ENCODE measurements at regions not wholly inside any gene's neighbourhood (a gene's known extent, or its start where the extent isn't known, plus 50 kb on each side); places are given as distances from the start of the nearest gene placed in this dataset.
A peak's percentile ranks its signal among the peaks of the same experiment; 100 is the strongest.

DNA sequence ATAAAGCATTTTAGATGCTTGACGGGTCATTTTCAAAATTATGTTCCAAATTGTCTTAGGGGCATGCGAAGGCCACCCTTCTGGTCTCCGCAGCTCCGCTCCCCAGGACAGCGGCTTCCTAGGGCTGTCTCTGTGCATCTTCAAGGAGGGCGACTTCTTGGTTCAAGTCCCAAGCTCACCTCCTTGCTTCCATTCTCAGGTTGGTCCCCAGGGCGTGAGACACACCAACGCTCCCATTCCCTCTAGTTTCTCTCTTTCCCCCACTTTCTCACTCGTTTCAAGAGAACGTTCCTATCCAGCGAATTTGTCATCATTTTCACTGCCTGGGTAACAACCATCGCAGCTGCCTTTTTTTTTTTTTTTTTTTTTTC lies 109.4 kb upstream of the CCND2 start:
- Histone ChIP-seq H3K27me3 (ENCODE audit: control insufficient read depth, insufficient read depth, low read length) (no peaks in the 10 kb centered on the region), H3K9me3 (ENCODE audit: control insufficient read depth, low read length) (no peaks in the 10 kb centered on the region), H3K79me2 (no peaks in the 10 kb centered on the region), H2AFZ (no peak overlapping the region), H3K4me2 (ENCODE audit: low read length) (peak overlapping the region; percentile 95), H3K36me3 (ENCODE audit: control insufficient read depth, insufficient read depth, low read length) (no peaks in the 10 kb centered on the region), H3K9ac (no peak overlapping the region), H3K27ac (no peak overlapping the region), H3K4me1 (no peaks in the 10 kb centered on the region), H3K4me3 (ENCODE audit: low read depth, low read length) (peak overlapping the region; percentile 51)
- TF ChIP-seq, protein P1, sequence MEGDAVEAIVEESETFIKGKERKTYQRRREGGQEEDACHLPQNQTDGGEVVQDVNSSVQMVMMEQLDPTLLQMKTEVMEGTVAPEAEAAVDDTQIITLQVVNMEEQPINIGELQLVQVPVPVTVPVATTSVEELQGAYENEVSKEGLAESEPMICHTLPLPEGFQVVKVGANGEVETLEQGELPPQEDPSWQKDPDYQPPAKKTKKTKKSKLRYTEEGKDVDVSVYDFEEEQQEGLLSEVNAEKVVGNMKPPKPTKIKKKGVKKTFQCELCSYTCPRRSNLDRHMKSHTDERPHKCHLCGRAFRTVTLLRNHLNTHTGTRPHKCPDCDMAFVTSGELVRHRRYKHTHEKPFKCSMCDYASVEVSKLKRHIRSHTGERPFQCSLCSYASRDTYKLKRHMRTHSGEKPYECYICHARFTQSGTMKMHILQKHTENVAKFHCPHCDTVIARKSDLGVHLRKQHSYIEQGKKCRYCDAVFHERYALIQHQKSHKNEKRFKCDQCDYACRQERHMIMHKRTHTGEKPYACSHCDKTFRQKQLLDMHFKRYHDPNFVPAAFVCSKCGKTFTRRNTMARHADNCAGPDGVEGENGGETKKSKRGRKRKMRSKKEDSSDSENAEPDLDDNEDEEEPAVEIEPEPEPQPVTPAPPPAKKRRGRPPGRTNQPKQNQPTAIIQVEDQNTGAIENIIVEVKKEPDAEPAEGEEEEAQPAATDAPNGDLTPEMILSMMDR (IDR thresholded peaks at IDR 0.05): no peak

DNA sequence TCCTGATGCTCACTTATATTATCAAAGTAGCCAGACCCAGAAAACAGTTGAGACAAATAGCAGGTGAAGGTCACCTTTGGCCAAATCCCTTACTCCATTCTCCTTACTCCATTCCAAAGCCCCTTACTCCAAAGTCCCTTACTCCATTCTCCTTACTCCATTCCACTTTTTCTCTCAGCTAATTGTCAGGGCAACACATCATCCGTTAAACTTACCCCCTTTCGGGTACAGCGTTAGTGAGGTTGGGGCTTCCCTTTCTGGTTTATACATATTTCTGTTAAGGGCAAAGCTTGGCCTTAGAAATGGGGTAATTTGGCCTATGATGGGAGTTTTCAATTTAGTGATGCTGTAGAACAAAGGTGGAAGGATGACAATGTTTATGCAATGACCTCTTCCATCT lies 111.8 kb upstream of the CCND2 start:
- H3K4me2 ChIP-seq (ENCODE audit: low read length): no peak overlapping the region
- H2AFZ ChIP-seq: no peak overlapping the region
- H3K79me2 ChIP-seq: no peaks in the 10 kb centered on the region
- no peaks in the 10 kb centered on the region for H3K9me3 ChIP-seq (ENCODE audit: control insufficient read depth, low read length)
- H3K4me1 ChIP-seq: no peaks in the 10 kb centered on the region
- H3K27ac ChIP-seq: no peak overlapping the region
- H3K36me3 ChIP-seq (ENCODE audit: control insufficient read depth, insufficient read depth, low read length): no peaks in the 10 kb centered on the region
- no peaks in the 10 kb centered on the region for H3K27me3 ChIP-seq (ENCODE audit: control insufficient read depth, insufficient read depth, low read length)
- H3K9ac ChIP-seq: no peak overlapping the region
- TF ChIP-seq, protein P1 (IDR thresholded peaks at IDR 0.05): no peak
- no peak overlapping the region for H3K4me3 ChIP-seq (ENCODE audit: low read depth, low read length)

DNA sequence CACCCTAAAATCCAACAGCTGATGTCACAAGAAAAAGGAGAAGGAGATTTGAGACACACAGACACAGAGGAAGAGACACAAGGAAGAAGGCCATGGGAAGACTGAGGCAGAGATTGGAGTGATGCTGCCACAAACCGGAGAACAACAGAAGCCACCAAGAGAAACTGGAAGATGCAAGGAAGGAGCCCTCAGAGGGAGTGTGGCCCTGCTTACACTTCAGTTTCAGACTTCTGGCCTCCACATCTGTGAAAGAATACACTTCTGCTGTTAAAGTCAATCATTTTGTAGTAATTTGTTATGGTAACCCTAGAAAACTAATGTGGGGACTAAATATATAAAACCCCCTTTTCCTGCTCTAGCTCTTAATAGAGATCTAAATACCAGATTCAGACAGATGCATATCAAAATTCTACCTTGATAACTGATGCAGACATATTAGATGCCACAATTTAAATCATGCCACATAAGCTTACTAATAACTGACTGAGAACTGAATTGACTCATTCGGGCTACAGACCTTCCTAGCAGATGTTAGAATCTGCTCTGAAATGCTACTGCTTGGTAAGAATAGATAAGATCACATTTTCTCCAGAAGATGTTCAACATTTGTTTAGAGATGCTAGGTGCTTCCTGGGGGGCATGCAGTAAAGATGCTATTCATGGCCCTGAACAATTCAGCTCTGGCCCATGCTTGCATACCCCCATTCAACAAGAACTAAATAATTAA lies 113.1 kb upstream of the CCND2 start:
- Histone ChIP-seq H3K27me3 (ENCODE audit: control insufficient read depth, insufficient read depth, low read length) (no peaks in the 10 kb centered on the region), H3K36me3 (ENCODE audit: control insufficient read depth, insufficient read depth, low read length) (no peaks in the 10 kb centered on the region), H3K9ac (no peak overlapping the region), H3K4me1 (no peaks in the 10 kb centered on the region), H3K27ac (no peak overlapping the region), H2AFZ (no peak overlapping the region), H3K4me3 (ENCODE audit: low read depth, low read length) (no peak overlapping the region), H3K79me2 (no peaks in the 10 kb centered on the region), H3K4me2 (ENCODE audit: low read length) (no peak overlapping the region), H3K9me3 (ENCODE audit: control insufficient read depth, low read length) (no peaks in the 10 kb centered on the region)
- TF ChIP-seq, protein P1 (IDR thresholded peaks at IDR 0.05): no peak

DNA sequence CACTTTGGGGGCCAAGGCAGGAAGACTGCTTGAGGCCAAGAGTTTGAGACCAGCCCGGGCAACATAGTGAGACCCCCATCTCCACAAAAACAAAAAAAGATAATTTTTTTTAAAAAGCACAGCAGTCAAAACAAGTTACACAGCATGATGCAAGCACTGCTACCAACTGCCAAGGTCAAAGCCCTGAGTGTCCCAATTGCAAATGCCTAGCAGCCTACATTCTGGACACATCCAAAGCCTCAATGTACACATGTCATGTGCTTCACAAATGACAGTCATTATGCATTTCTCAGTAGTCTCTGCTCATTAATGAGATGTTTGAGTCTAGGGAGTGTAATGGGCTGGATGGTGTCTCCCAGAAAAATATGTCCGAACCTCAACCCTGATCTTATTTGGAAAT lies 113.7 kb upstream of the CCND2 start:
- H2AFZ ChIP-seq: no peak overlapping the region
- no peak overlapping the region for H3K4me2 ChIP-seq (ENCODE audit: low read length)
- no peaks in the 10 kb centered on the region for H3K27me3 ChIP-seq (ENCODE audit: control insufficient read depth, insufficient read depth, low read length)
- H3K27ac ChIP-seq: no peak overlapping the region
- H3K36me3 ChIP-seq (ENCODE audit: control insufficient read depth, insufficient read depth, low read length): no peaks in the 10 kb centered on the region
- TF ChIP-seq, protein P1 (IDR thresholded peaks at IDR 0.05): no peak
- H3K4me3 ChIP-seq (ENCODE audit: low read depth, low read length): no peak overlapping the region
- H3K9me3 ChIP-seq (ENCODE audit: control insufficient read depth, low read length): no peaks in the 10 kb centered on the region
- no peaks in the 10 kb centered on the region for H3K79me2 ChIP-seq
- H3K4me1 ChIP-seq: no peaks in the 10 kb centered on the region
- H3K9ac ChIP-seq: no peak overlapping the region

- Histone ChIP-seq H3K4me3 (ENCODE audit: low read depth, low read length) (no peak overlapping the region), H3K27ac (no peak overlapping the region), H3K27me3 (ENCODE audit: control insufficient read depth, insufficient read depth, low read length) (no peaks in the 10 kb centered on the region), H2AFZ (no peak overlapping the region), H3K79me2 (no peaks in the 10 kb centered on the region), H3K36me3 (ENCODE audit: control insufficient read depth, insufficient read depth, low read length) (no peaks in the 10 kb centered on the region), H3K4me2 (ENCODE audit: low read length) (no peak overlapping the region), H3K4me1 (no peaks in the 10 kb centered on the region), H3K9me3 (ENCODE audit: control insufficient read depth, low read length) (no peaks in the 10 kb centered on the region), H3K9ac (no peak overlapping the region)
- TF ChIP-seq, protein P1 (IDR thresholded peaks at IDR 0.05): no peak
These were observed 115.3 kb upstream of the CCND2 start for GRCh38 chr12:4158306-4158705.

Measured in parathyroid adenoma (tissue), 2 donors.